GM23248 (cell line): ENCODE measurements at regions not wholly inside any gene's neighbourhood (a gene's known extent, or its start where the extent isn't known, plus 50 kb on each side); places are given as distances from the start of the nearest gene placed in this dataset.

Experiments used
- EZH2 ChIP-seq: fragments of 200-600 bp; sonication (generic); IDR thresholded peaks from 2 replicates; pipeline ENCODE4 v1.6.1; 2018; ENCODE audit warnings: antibody characterized with exemption, mild to moderate bottlenecking; ENCODE audit not compliant: insufficient read depth, poor library complexity, severe bottlenecking
- EZH2phosphoT487 ChIP-seq: fragments of 200-600 bp; sonication (generic); IDR thresholded peaks from 2 replicates; pipeline ENCODE4 v1.6.1; 2018; ENCODE audit warnings: antibody characterized with exemption, moderate library complexity, mild to moderate bottlenecking, low read depth; ENCODE audit not compliant: insufficient read depth

DNA sequence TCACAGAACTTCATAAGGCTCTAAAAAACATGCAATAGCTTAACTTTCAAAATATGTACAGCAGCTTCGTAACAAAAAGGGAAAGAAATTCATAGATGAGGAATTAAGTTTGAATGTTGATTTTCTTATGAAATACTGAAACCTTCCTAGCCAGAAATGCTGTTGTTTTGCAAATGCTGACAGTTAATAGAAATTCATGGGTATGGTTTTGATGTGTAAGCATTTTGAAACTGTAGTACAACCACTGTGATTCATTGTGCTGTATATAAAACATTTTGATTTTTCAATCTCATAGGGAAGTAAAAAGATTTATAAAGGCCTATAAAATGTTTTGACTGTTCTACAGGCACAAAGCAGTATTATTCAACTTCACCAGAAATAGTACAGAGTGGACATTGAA, 228.4 kb upstream of the EYS start:
- TF ChIP-seq EZH2 (no peak), EZH2phosphoT487 (no peak)
